HL-60 (cell line): ENCODE measurements at regions not wholly inside any gene's neighbourhood (a gene's known extent, or its start where the extent isn't known, plus 50 kb on each side); places are given as distances from the start of the nearest gene placed in this dataset.
"Not testable (repeated sequence)": the region's sequence is repeated elsewhere in the genome, so short reads cannot be mapped to it uniquely, and the experiment has no call there.

Experiments used
- DNase-seq, 2 experiments: peaks; one replicate each; pipeline ENCODE4 v3.0.0-alpha.2; 2010 to 2020; ENCODE audit warnings: low read depth in 1 of 2, low spot score in 1 of 2
- H3K27ac ChIP-seq: fragments of 250-450 bp; sonication (Bioruptor Pico); replicated peaks from 2 replicates; pipeline ENCODE4 v1.5.1; 2020; ENCODE audit warnings: mild to moderate bottlenecking, moderate library complexity
- H3K27me3 ChIP-seq: fragments of 250-450 bp; sonication (Bioruptor Pico); 2 replicates; pipeline ENCODE4 v1.5.1; 2021; ENCODE audit warnings: mild to moderate bottlenecking, moderate library complexity; ENCODE audit not compliant: insufficient read depth, poor library complexity, severe bottlenecking
- H3K4me3 ChIP-seq: replicated peaks from 2 replicates; pipeline ENCODE4 v1.5.1; 2011; ENCODE audit warnings: mild to moderate bottlenecking, control low read depth, low read length; ENCODE audit not compliant: insufficient read depth
- CTCF ChIP-seq: IDR thresholded peaks from one replicate; pipeline ENCODE4 v1.5.1; 2011; ENCODE audit warnings: low read length, control low read depth, inconsistent platforms; ENCODE audit not compliant: insufficient read depth
- GABPA ChIP-seq: IDR thresholded peaks from 2 replicates; pipeline ENCODE4 v1.6.1; 2012; ENCODE audit warnings: low read depth
- POLR2AphosphoS5 ChIP-seq: IDR thresholded peaks from 2 replicates; pipeline ENCODE4 v1.6.1; 2012; ENCODE audit warnings: low read depth
- REST ChIP-seq: IDR thresholded peaks from 2 replicates; pipeline ENCODE4 v1.6.1; 2012; ENCODE audit warnings: low read depth; ENCODE audit not compliant: insufficient replicate concordance
- SPI1 ChIP-seq: IDR thresholded peaks from 2 replicates; pipeline ENCODE4 v1.6.1; 2012; ENCODE audit warnings: low read depth, mild to moderate bottlenecking, borderline replicate concordance

GRCh38 chr10:64880546-64880945 is 1359.3 kb downstream of the REEP3 start:
- TF ChIP-seq POLR2AphosphoS5 (no peak), REST (no peak), SPI1 (no peak), GABPA (no peak), CTCF (no peak)
- DNase-seq: no peak
- no peak overlapping the region for H3K4me3 ChIP-seq
- H3K27ac ChIP-seq: no peak overlapping the region
- no peaks in the 10 kb centered on the region for H3K27me3 ChIP-seq

GRCh38 chr10:64881257-64881656 is 1360.1 kb downstream of the REEP3 start:
- Histone ChIP-seq H3K4me3 (no peak overlapping the region), H3K27me3 (no peaks in the 10 kb centered on the region), H3K27ac (no peak overlapping the region)
- TF ChIP-seq CTCF (no peak), POLR2AphosphoS5 (no peak), REST (no peak), SPI1 (no peak), GABPA (no peak)
- DNase-seq: no peak

- H3K4me3 ChIP-seq: no peak overlapping the region
- H3K27ac ChIP-seq: no peak overlapping the region
- TF ChIP-seq GABPA (no peak), POLR2AphosphoS5 (no peak), REST (no peak), SPI1 (no peak), CTCF (no peak)
- DNase-seq: no peak
- H3K27me3 ChIP-seq: no peaks in the 10 kb centered on the region
These were observed 1375.4 kb downstream of the REEP3 start for GRCh38 chr10:64896582-64896981.

GRCh38 chr10:64906311-64906710 is 1385.1 kb downstream of the REEP3 start:
- not testable (repeated sequence) for H3K4me3 ChIP-seq, H3K27ac ChIP-seq, DNase-seq, H3K27me3 ChIP-seq

GRCh38 chr10:64924306-64924705 is 1403.1 kb downstream of the REEP3 start:
- not testable (repeated sequence) for DNase-seq, H3K27me3 ChIP-seq, H3K27ac ChIP-seq, H3K4me3 ChIP-seq
